A549 (cell line): ENCODE measurements at regions not wholly inside any gene's neighbourhood (a gene's known extent, or its start where the extent isn't known, plus 50 kb on each side); places are given as distances from the start of the nearest gene placed in this dataset.

ENCODE experiments used
- ATAC-seq, 2 experiments: fragments of 200-7000 bp in 1 of 2; fragments of >200 bp in 1 of 2; cut with Nextera tagmentation in 1 of 2; cut with Tn5 transposase in 1 of 2; 3 replicates each; pipeline versions ENCODE4 v1.8.0 to v1.9.1; 2018 to 2020; ENCODE audit warnings: mild to moderate bottlenecking in 1 of 2, moderate library complexity in 1 of 2
- CTCF ChIA-PET: fragments of 300-600 bp; sonication (Branson Sonifier 250); formaldehyde crosslinking; extraction: SDS; loops from one replicate; lab custom pipeline; 2021; ENCODE audit warnings: antibody characterized with exemption, inconsistent platforms; lab: Yijun Ruan, JAX
- POLR2A ChIA-PET: fragments of 350-600 bp; formaldehyde crosslinking; extraction: SDS; loops from one replicate; lab custom pipeline; 2021; ENCODE audit warnings: antibody characterized with exemption, inconsistent platforms; lab: Yijun Ruan, JAX
- DNase-seq, 2 experiments: peaks; one replicate each; pipeline versions ENCODE4 v3.0.0 to v3.0.0-alpha.2; 2011 to 2016; ENCODE audit warnings: low read depth in 1 of 2, low spot score in 1 of 2
- FAIRE-seq: peaks from 2 replicates; lab custom pipeline; 2011; peaks lifted over from hg19 to GRCh38; lab: Jason Lieb, UNC
- H3K27ac ChIP-seq, 2 experiments: fragments of >200 bp; sonication (Bioruptor Twin); formaldehyde crosslinking; 3 replicates each; pipeline ENCODE4 v1.5.1; 2016 to 2017
- H3K4me1 ChIP-seq: fragments of >200 bp; sonication (Bioruptor Twin); formaldehyde crosslinking; 3 replicates; pipeline ENCODE4 v1.6.1; 2016
- H3K4me2 ChIP-seq: fragments of >200 bp; sonication (Bioruptor Twin); formaldehyde crosslinking; 3 replicates; pipeline ENCODE4 v1.6.1; 2016
- H3K4me3 ChIP-seq: fragments of >200 bp; sonication (Bioruptor Twin); formaldehyde crosslinking; 3 replicates; pipeline ENCODE4 v1.5.1; 2016
- H3K9me3 ChIP-seq: fragments of >200 bp; sonication (Bioruptor Twin); formaldehyde crosslinking; 3 replicates; pipeline ENCODE4 v1.6.1; 2016
- CBX2 ChIP-seq: fragments of 200-600 bp; sonication (generic); IDR thresholded peaks from 2 replicates; pipeline ENCODE4 v1.6.1; 2016; ENCODE audit warnings: low read depth, mild to moderate bottlenecking, borderline replicate concordance
- CEBPB ChIP-seq, 2 experiments: fragments of >200 bp in 1 of 2; sonication (Bioruptor Twin) in 1 of 2; formaldehyde crosslinking in 1 of 2; IDR thresholded peaks; 2 replicates each; pipeline ENCODE4 v1.6.1; 2012 to 2016
- CHD2 ChIP-seq: fragments of 150-350 bp; IDR thresholded peaks from 2 replicates; pipeline ENCODE4 v1.6.1; 2014; ENCODE audit warnings: low read length; ENCODE audit not compliant: partially characterized antibody
- CTCF ChIP-seq: fragments of >200 bp; sonication (Bioruptor Twin); formaldehyde crosslinking; IDR thresholded peaks from 3 replicates; pipeline ENCODE4 v1.5.1; 2016
- ELK1 ChIP-seq: fragments of 150-350 bp; IDR thresholded peaks from 2 replicates; pipeline ENCODE4 v1.6.1; 2014; ENCODE audit warnings: low read depth, mild to moderate bottlenecking, low read length
- EP300 ChIP-seq, 2 experiments: fragments of >200 bp; sonication (Bioruptor Twin); formaldehyde crosslinking; IDR thresholded peaks; 2 replicates in 1 of 2; 3 replicates in 1 of 2; pipeline ENCODE4 v1.6.1; 2016 to 2017
- FOSL2 ChIP-seq, 2 experiments: fragments of 450-650 bp in 1 of 2; fragments of >200 bp in 1 of 2; sonication (Bioruptor Twin) in 1 of 2; formaldehyde crosslinking; IDR thresholded peaks; 2 replicates each; pipeline versions ENCODE4 v1.5.0 to v1.6.1; 2016 to 2020; ENCODE audit warnings: mild to moderate bottlenecking in 1 of 2, moderate library complexity in 1 of 2
- FOXS1 ChIP-seq: fragments of 250-450 bp; sonication (Bioruptor Pico); IDR thresholded peaks from 2 replicates; pipeline ENCODE4 v1.5.0; 2020; ENCODE audit warnings: mild to moderate bottlenecking, moderate library complexity
- HEYL ChIP-seq: fragments of 250-450 bp; sonication (Bioruptor Pico); IDR thresholded peaks from 2 replicates; pipeline ENCODE4 v1.8.0; 2021; ENCODE audit warnings: mild to moderate bottlenecking, moderate library complexity
- JUN ChIP-seq, 2 experiments: fragments of >200 bp; sonication (Bioruptor Twin); formaldehyde crosslinking; IDR thresholded peaks; 2 replicates in 1 of 2; 3 replicates in 1 of 2; pipeline ENCODE4 v1.6.1; 2016 to 2017
- MAZ ChIP-seq: fragments of 150-350 bp; IDR thresholded peaks from 2 replicates; pipeline ENCODE4 v1.6.1; 2014; ENCODE audit warnings: antibody characterized with exemption, low read depth, low read length, borderline replicate concordance
- MYC ChIP-seq: IDR thresholded peaks from 2 replicates; pipeline ENCODE4 v1.6.1; 2012; ENCODE audit warnings: mild to moderate bottlenecking, inconsistent platforms, low read length, improper control_type of control experiment, borderline replicate concordance
- NFE2L2 ChIP-seq: fragments of 150-350 bp; conservative IDR thresholded peaks from 2 replicates; pipeline ENCODE4 v1.6.1; 2014; ENCODE audit warnings: low read length
- NR3C1 ChIP-seq: fragments of >200 bp; sonication (Bioruptor Twin); formaldehyde crosslinking; IDR thresholded peaks from 3 replicates; pipeline ENCODE4 v1.6.1; 2017
- PBX3 ChIP-seq: IDR thresholded peaks from 2 replicates; pipeline ENCODE4 v1.6.1; 2012
- RARB ChIP-seq: fragments of 250-450 bp; sonication (Bioruptor Pico); IDR thresholded peaks from 2 replicates; pipeline ENCODE4 v1.8.0; 2021; ENCODE audit warnings: mild to moderate bottlenecking, moderate library complexity
- RFX5 ChIP-seq: fragments of 450-650 bp; IDR thresholded peaks from 2 replicates; pipeline ENCODE4 v1.7.1; 2014; ENCODE audit warnings: antibody characterized with exemption, mild to moderate bottlenecking, moderate library complexity
- RNF2 ChIP-seq: fragments of 200-600 bp; sonication (generic); IDR thresholded peaks from 2 replicates; pipeline ENCODE4 v1.6.1; 2016; ENCODE audit warnings: low read depth, mild to moderate bottlenecking, antibody characterized with exemption, moderate library complexity, borderline replicate concordance
- SREBF2 ChIP-seq: fragments of 450-650 bp; IDR thresholded peaks from 2 replicates; pipeline ENCODE4 v1.6.1; 2014; ENCODE audit warnings: mild to moderate bottlenecking, moderate library complexity
- ZC3H11A ChIP-seq: fragments of 450-650 bp; IDR thresholded peaks from 2 replicates; pipeline ENCODE4 v1.6.1; 2014; ENCODE audit warnings: antibody characterized with exemption, mild to moderate bottlenecking
- ZFP36 ChIP-seq: fragments of 450-650 bp; IDR thresholded peaks from 2 replicates; pipeline ENCODE4 v1.6.1; 2014; ENCODE audit warnings: borderline replicate concordance; ENCODE audit not compliant: partially characterized antibody
- ZNF302 ChIP-seq: fragments of 250-450 bp; sonication (Bioruptor Pico); IDR thresholded peaks from 2 replicates; pipeline ENCODE4 v1.9.0; 2021; ENCODE audit warnings: inconsistent platforms, mild to moderate bottlenecking, moderate library complexity
- WGBS: methylation state at CpG from one replicate; pipeline ENCODE4 v1.1.6; 2017; ENCODE audit errors: missing lambda C conversion rate; 5-methylcytosine and 5-hydroxymethylcytosine counted together
- TF ChIP-seq, protein P1 (sequence below): fragments of 250-450 bp; sonication (Bioruptor Pico); IDR thresholded peaks from 2 replicates; pipeline ENCODE4 v1.5.0; 2020; ENCODE audit warnings: low read depth, mild to moderate bottlenecking, moderate library complexity
- TF ChIP-seq, protein P2 (sequence below): IDR thresholded peaks from 2 replicates; pipeline ENCODE4 v1.6.1; 2012
- TF ChIP-seq, protein P3 (sequence below): fragments of 250-450 bp; sonication (Bioruptor Pico); IDR thresholded peaks from 2 replicates; pipeline ENCODE4 v1.5.0; 2021; ENCODE audit warnings: mild to moderate bottlenecking, moderate library complexity, borderline replicate concordance

DNA sequence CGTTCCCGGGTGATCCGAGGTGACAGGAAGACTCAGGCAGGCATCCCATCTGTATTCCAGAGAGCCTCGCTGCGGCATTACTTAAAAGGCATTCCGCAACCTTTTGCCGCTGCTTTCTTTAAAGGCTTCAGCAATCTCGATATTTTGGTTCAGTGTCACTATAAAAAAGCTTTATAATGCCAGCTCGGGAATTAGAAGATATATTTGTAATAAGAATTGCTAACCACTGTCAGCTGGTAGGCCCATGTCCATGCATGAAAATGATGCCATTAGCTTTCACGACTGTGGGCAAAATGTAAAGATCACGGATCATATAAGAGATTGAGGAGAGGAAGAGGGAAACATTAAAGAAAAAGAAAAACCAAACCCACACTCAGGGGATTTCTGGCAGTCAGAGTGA is 578.6 kb upstream of the CDH5 start:
- no peak overlapping the region for H3K4me2 ChIP-seq
- H3K4me3 ChIP-seq = no peak overlapping the region
- ChIA-PET CTCF (no interaction called here), POLR2A (no interaction called here)
- WGBS = 25% methylated on average over 11 of the region's 11 CpGs
- DNase-seq (no peak), FAIRE-seq (no peak)
- no peaks in the 10 kb centered on the region for H3K9me3 ChIP-seq
- no peaks in the 10 kb centered on the region for H3K4me1 ChIP-seq
- TF ChIP-seq NFE2L2 (no peak), FOXS1 (no peak), EP300 (IDR thresholded peaks at IDR 0.05) (no peak), HEYL (no peak), RFX5 (no peak), CEBPB (IDR thresholded peaks at IDR 0.05) (no peak), CTCF (no peak), PBX3 (no peak), FOSL2 (IDR thresholded peaks at IDR 0.05) (no peak), FOSL2 (CRISPR knock-in tag; IDR thresholded peaks at IDR 0.05) (no peak), ZNF302 (CRISPR knock-in tag) (no peak), MYC (no peak), MAZ (no peak), ELK1 (no peak), RNF2 (no peak), NR3C1 (no peak), CHD2 (no peak), ZC3H11A (no peak), RARB (CRISPR knock-in tag) (no peak)
- TF ChIP-seq, protein P1, sequence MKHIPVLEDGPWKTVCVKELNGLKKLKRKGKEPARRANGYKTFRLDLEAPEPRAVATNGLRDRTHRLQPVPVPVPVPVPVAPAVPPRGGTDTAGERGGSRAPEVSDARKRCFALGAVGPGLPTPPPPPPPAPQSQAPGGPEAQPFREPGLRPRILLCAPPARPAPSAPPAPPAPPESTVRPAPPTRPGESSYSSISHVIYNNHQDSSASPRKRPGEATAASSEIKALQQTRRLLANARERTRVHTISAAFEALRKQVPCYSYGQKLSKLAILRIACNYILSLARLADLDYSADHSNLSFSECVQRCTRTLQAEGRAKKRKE = no peak
- TF ChIP-seq, protein P2, sequence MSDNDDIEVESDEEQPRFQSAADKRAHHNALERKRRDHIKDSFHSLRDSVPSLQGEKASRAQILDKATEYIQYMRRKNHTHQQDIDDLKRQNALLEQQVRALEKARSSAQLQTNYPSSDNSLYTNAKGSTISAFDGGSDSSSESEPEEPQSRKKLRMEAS = no peak
- TF ChIP-seq, all 56 proteins: peak for 0
- no peak overlapping the region for H3K27ac ChIP-seq
- no peak for ATAC-seq

- H3K4me1 ChIP-seq = no peaks in the 10 kb centered on the region
- CTCF ChIA-PET = no interaction called here
- no peak overlapping the region for H3K4me3 ChIP-seq
- H3K27ac ChIP-seq = no peak overlapping the region
- no peak for FAIRE-seq
- no peak for DNase-seq
- H3K9me3 ChIP-seq = no peaks in the 10 kb centered on the region
- 24% methylated on average over 5 of the region's 5 CpGs for WGBS
- TF ChIP-seq EP300 (IDR thresholded peaks at IDR 0.05) (no peak), CBX2 (no peak), SREBF2 (no peak), CTCF (no peak), ZFP36 (no peak), FOSL2 (IDR thresholded peaks at IDR 0.05) (no peak), FOSL2 (CRISPR knock-in tag; IDR thresholded peaks at IDR 0.05) (no peak), JUN (IDR thresholded peaks at IDR 0.05) (no peak)
- TF ChIP-seq, protein P3, sequence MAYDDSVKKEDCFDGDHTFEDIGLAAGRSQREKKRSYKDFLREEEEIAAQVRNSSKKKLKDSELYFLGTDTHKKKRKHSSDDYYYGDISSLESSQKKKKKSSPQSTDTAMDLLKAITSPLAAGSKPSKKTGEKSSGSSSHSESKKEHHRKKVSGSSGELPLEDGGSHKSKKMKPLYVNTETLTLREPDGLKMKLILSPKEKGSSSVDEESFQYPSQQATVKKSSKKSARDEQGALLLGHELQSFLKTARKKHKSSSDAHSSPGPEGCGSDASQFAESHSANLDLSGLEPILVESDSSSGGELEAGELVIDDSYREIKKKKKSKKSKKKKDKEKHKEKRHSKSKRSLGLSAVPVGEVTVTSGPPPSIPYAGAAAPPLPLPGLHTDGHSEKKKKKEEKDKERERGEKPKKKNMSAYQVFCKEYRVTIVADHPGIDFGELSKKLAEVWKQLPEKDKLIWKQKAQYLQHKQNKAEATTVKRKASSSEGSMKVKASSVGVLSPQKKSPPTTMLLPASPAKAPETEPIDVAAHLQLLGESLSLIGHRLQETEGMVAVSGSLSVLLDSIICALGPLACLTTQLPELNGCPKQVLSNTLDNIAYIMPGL (CRISPR knock-in tag) = no peak
- ATAC-seq = no peak
- H3K4me2 ChIP-seq = no peak overlapping the region
- POLR2A ChIA-PET = no interaction called here
These were observed 579.6 kb upstream of the CDH5 start for GRCh38 chr16:65786916-65787315.
